Erythroblast (primary cell): ENCODE measurements at regions not wholly inside any gene's neighbourhood (a gene's known extent, or its start where the extent isn't known, plus 50 kb on each side); places are given as distances from the start of the nearest gene placed in this dataset.

Experiments used
- GATA1 ChIP-seq: IDR thresholded peaks from 2 replicates; pipeline ENCODE4 v1.6.1; 2011; ENCODE audit warnings: low read depth, mild to moderate bottlenecking, control low read depth, low read length, moderate library complexity
- POLR2A ChIP-seq: IDR thresholded peaks from 2 replicates; pipeline ENCODE4 v1.6.1; 2011; ENCODE audit warnings: mild to moderate bottlenecking, low read length

- TF ChIP-seq POLR2A (no peak), GATA1 (no peak)
Observed at GRCh38 chr1:79575424-79575823, 568.9 kb upstream of the ADGRL4 start.
